Mucosa of descending colon (tissue), 3 donors: ENCODE measurements at regions not wholly inside any gene's neighbourhood (a gene's known extent, or its start where the extent isn't known, plus 50 kb on each side); places are given as distances from the start of the nearest gene placed in this dataset.

Source experiments
- ATAC-seq: fragments of 200-7000 bp; cut with Tn5 transposase; one replicate; pipeline ENCODE4 v1.9.1; 2020; ENCODE audit warnings: mild to moderate bottlenecking, moderate library complexity
- DNase-seq, 3 donors: peaks; one replicate each; pipeline ENCODE4 v3.0.0-alpha.2; 2020
- H3K36me3 ChIP-seq: fragments of 200-600 bp; one replicate; pipeline ENCODE4 v1.8.0; 2021; ENCODE audit warnings: low read depth, mild to moderate bottlenecking
- H3K4me1 ChIP-seq: fragments of 200-600 bp; one replicate; pipeline ENCODE4 v1.8.0; 2021; ENCODE audit warnings: low read depth, mild to moderate bottlenecking
- H3K4me3 ChIP-seq: fragments of 200-600 bp; one replicate; pipeline ENCODE4 v1.8.0; 2021; ENCODE audit warnings: mild to moderate bottlenecking
- H3K9me3 ChIP-seq: fragments of 200-600 bp; one replicate; pipeline ENCODE4 v1.8.0; 2021; ENCODE audit warnings: mild to moderate bottlenecking
- intact Hi-C, 2 donors: fragments of 100-400 bp; cut with DNase I in 1 of 2; cut with micrococcal nuclease in 1 of 2; formaldehyde crosslinking; loops; one replicate each; pipeline versions ENCODE4 v1.11.0 to v1.11.1; 2022; cut with DNase I, micrococcal nuclease
- TF ChIP-seq, protein P1 (sequence below): fragments of 200-600 bp; IDR thresholded peaks from one replicate; pipeline ENCODE4 v1.8.0; 2022; ENCODE audit warnings: antibody characterized with exemption, mild to moderate bottlenecking
- donor health status: DM: no; HTN: no; CAD: no; lungs with moderate emphysema.
- donor health status: DM: no; HTN: no; CAD: no.
- donor health status: DM: no; HTN: yes; CAD: no.

DNA sequence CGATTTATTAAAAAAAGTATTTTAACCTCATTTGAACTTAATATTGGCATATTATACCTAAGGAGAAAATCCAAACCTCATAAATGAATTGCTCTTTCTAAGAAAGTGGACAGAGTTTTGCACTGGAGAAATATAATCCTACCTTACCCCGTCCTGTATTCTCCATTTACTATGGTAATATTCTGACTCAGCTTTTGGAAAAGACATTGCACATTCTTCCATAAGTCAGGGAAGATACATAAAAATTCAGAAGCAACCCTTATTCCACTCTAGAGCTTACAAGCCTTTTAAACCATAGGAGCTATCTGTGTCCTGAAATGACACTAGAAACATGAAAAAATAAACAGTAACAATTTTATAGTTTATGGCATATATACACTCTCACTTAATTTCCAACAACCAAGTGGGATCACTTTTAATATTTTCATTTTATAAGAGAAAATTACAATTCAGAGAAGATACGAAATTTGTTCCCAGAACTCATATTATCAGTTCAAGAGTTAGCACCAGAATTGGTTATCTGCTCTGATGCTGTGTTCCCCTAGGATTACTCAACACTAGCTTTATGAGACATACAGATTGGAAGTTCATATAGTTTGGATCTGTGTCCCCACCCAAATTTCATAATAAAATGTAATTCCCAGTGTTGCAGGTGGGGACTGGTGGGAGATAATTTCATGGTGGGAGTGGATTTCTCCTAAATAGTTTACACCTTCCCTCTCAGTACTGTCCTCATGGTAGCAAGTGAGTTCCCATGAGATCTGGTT is 359.4 kb downstream of the ARAP2 start:
- no peak for ATAC-seq
- Histone ChIP-seq H3K4me3 (no peak overlapping the region), H3K9me3 (no peaks in the 10 kb centered on the region), H3K36me3 (no peaks in the 10 kb centered on the region), H3K4me1 (no peaks in the 10 kb centered on the region)
- DNase-seq = no peak
- TF ChIP-seq, protein P1, sequence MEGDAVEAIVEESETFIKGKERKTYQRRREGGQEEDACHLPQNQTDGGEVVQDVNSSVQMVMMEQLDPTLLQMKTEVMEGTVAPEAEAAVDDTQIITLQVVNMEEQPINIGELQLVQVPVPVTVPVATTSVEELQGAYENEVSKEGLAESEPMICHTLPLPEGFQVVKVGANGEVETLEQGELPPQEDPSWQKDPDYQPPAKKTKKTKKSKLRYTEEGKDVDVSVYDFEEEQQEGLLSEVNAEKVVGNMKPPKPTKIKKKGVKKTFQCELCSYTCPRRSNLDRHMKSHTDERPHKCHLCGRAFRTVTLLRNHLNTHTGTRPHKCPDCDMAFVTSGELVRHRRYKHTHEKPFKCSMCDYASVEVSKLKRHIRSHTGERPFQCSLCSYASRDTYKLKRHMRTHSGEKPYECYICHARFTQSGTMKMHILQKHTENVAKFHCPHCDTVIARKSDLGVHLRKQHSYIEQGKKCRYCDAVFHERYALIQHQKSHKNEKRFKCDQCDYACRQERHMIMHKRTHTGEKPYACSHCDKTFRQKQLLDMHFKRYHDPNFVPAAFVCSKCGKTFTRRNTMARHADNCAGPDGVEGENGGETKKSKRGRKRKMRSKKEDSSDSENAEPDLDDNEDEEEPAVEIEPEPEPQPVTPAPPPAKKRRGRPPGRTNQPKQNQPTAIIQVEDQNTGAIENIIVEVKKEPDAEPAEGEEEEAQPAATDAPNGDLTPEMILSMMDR = no peak
- intact Hi-C loops = no loop called here

DNA sequence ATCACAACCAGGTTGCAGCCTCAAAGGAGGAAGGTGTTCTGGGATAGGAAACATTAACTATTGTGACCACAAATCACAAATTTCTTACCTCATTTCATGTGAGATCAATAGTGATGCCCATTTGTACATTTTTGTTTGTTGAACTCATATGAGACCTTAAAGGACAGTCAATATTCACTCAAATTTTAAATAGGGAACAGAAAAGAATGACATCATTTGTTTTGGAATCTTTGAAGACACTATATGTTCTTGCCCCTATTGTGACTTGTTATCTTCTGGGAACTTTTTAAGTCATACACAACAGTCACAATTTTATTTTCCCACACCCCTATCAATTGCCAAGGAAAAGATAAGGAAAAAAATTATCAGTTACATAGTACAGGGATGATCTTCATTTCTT is 346.5 kb downstream of the ARAP2 start:
- Histone ChIP-seq H3K9me3 (no peaks in the 10 kb centered on the region), H3K36me3 (no peaks in the 10 kb centered on the region), H3K4me1 (no peaks in the 10 kb centered on the region), H3K4me3 (no peak overlapping the region)
- TF ChIP-seq, protein P1 = no peak
- ATAC-seq = no peak
- intact Hi-C loops = no loop called here
- DNase-seq = no peak

DNA sequence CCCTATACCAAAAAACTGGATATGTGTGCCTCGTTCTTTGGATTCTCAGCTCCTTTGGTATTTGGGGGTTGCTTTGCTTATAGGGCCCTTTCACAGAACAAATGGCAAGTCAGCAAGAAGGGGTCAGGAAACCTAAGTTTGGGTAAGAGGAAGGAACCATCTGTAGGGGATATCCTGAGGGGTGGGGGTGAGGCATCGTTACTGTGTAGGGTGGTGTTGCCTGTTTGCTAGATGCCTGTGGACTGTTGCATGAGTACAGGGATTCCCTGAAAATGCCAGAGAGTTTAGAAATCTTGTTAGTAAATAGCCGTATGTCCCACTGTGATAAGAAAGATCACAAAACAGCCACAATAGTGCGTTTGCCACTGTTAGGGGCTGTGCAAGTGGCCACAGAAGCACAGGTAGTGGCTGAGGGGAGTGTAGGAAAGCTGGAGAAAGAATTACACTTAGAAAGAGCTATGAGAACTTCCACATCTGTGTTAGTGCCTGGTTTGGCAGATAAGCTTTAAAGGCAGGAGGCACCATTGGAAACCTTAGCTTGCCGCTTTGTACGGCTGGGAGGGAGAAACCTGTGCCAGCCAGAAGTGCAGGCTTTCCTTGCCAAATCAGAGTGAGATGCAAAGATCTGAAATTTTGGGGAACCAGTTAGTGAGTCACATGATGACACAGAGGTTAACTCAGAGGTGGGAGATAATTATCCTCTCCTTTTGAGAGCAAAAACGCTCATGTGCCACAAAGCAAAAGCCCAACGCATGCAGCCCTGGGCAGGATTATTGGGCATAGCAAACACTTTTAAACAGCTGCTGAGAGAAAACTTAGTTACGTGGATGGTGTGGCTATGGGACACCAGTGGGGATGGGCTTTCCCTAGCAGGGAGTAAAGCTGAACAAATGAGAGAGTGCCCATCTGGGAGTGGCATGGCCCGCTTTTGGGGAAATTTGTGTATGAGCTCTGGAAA is 343.7 kb downstream of the ARAP2 start:
- Histone ChIP-seq H3K9me3 (no peaks in the 10 kb centered on the region), H3K4me1 (no peaks in the 10 kb centered on the region), H3K4me3 (no peak overlapping the region), H3K36me3 (no peaks in the 10 kb centered on the region)
- TF ChIP-seq, protein P1 = no peak
- ATAC-seq = no peak
- DNase-seq = no peak
- intact Hi-C loops = no loop called here

DNA sequence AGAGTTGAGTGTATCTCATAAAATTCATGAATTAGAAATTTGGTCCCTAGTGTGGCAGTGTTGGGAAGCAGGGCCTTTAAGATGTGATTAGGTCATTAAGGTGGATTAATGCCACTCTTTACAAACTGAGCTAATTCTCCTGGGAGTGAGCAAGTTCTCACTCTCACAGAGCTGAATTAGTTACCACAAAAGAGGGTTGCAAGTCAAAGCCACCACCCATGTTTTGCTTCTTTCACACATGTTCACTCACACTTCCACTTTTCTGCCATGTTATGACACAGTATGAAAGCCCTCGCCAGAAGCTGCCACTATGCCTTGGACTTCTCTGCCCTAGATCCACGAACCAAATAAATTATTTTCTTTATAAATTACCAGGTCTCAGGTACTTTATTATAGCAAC is 332.1 kb downstream of the ARAP2 start:
- H3K36me3 ChIP-seq = no peaks in the 10 kb centered on the region
- no peak overlapping the region for H3K4me3 ChIP-seq
- H3K9me3 ChIP-seq = no peaks in the 10 kb centered on the region
- intact Hi-C loops = no loop called here
- no peak for ATAC-seq
- no peaks in the 10 kb centered on the region for H3K4me1 ChIP-seq
- TF ChIP-seq, protein P1 = no peak
- no peak for DNase-seq

DNA sequence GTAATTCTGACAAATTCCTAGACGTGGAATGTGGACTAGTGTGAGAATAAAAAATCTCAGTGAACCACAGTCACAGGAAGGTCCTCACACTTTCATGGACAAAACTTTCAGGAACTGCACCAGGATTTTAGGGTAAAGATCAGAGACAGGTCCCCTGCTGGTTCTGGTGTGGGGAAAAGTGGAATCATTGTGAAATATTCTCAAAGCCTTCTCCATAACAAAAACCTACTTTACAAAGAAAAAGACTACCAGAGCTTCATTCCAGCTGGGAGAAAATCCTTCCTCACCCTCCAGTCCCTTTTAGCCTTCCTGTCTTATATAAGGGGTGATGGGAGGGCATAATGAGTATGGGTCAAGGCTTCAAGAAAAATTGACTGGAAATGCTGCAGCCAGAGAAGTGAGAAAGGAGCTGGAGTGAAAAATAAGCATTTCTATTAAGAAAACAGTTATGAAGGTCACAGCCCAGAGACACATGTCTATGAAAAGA is 325.8 kb downstream of the ARAP2 start:
- Histone ChIP-seq H3K9me3 (no peaks in the 10 kb centered on the region), H3K36me3 (no peaks in the 10 kb centered on the region), H3K4me3 (no peak overlapping the region), H3K4me1 (no peaks in the 10 kb centered on the region)
- ATAC-seq (no peak), DNase-seq (no peak)
- TF ChIP-seq, protein P1 = no peak
- intact Hi-C loops = no loop called here
